ENCODE measurements at regions not wholly inside any gene's neighbourhood (a gene's known extent, or its start where the extent isn't known, plus 50 kb on each side); places are given as distances from the start of the nearest gene placed in this dataset.

DNA sequence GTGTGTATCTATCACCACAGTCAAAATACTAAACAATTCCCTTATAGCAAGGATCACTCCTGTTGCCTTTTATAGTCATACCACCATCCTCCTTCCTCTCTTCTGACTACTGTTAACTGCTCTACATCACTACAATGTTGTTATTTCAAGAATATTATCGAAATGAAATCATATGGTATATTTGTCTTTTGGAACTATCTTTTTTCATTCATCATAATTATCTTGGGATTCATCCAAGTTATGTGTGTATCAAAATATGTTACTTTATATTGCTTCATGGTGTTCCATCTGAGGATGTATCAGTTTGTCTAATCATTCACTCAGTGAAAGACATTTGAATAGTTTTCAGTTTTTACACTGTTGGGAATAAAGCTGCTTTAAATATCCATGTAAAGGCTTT, 1423.0 kb upstream of the PIK3C3 start:
- TF ChIP-seq, protein P1, sequence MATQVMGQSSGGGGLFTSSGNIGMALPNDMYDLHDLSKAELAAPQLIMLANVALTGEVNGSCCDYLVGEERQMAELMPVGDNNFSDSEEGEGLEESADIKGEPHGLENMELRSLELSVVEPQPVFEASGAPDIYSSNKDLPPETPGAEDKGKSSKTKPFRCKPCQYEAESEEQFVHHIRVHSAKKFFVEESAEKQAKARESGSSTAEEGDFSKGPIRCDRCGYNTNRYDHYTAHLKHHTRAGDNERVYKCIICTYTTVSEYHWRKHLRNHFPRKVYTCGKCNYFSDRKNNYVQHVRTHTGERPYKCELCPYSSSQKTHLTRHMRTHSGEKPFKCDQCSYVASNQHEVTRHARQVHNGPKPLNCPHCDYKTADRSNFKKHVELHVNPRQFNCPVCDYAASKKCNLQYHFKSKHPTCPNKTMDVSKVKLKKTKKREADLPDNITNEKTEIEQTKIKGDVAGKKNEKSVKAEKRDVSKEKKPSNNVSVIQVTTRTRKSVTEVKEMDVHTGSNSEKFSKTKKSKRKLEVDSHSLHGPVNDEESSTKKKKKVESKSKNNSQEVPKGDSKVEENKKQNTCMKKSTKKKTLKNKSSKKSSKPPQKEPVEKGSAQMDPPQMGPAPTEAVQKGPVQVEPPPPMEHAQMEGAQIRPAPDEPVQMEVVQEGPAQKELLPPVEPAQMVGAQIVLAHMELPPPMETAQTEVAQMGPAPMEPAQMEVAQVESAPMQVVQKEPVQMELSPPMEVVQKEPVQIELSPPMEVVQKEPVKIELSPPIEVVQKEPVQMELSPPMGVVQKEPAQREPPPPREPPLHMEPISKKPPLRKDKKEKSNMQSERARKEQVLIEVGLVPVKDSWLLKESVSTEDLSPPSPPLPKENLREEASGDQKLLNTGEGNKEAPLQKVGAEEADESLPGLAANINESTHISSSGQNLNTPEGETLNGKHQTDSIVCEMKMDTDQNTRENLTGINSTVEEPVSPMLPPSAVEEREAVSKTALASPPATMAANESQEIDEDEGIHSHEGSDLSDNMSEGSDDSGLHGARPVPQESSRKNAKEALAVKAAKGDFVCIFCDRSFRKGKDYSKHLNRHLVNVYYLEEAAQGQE (IDR thresholded peaks at IDR 0.05; ENCODE audit: insufficient read depth in 1 of 2, low read depth in 2 of 2, low read length in 2 of 2): no peak
- TF ChIP-seq TAF1 (IDR thresholded peaks at IDR 0.05; ENCODE audit: borderline replicate concordance, insufficient read depth, low read length) (no peak), POLR2AphosphoS5 (IDR thresholded peaks at IDR 0.05; ENCODE audit: low read depth, low read length) (no peak)

Measured in PFSK-1 (cell line).